ENCODE measurements at regions not wholly inside any gene's neighbourhood (a gene's known extent, or its start where the extent isn't known, plus 50 kb on each side); places are given as distances from the start of the nearest gene placed in this dataset.

GRCh38 chr1:237983496-237983895, 92.8 kb upstream of the ZP4 start:
- 64 to 80% (median 71%) methylated on average over 2 of the region's 2 CpGs for WGBS, 4 donors
- Histone ChIP-seq H3K9me3 (replicated peaks in 1 of 3) (no peaks in the 10 kb centered on the region), H3K4me3 (no peak overlapping the region), H3K4me1 (replicated peaks in 1 of 2) (no peaks in the 10 kb centered on the region), H3K36me3 (replicated peaks in 1 of 2) (no peaks in the 10 kb centered on the region), H3K27me3 (no peaks in the 10 kb centered on the region), H3K27ac (no peak overlapping the region)
- no peak for TF ChIP-seq POLR2A (IDR thresholded peaks at IDR 0.05)
- no peak for TF ChIP-seq CTCF (IDR thresholded peaks at IDR 0.05)
- DNase-seq: no peak
- intact Hi-C loops (cut with DNase I): no loop called here

- DNase-seq: no peak
- no peak overlapping the region for H3K4me3 ChIP-seq
- 61 to 81% (median 65%) methylated on average over 3 of the region's 3 CpGs for WGBS, 4 donors
- H3K27ac ChIP-seq: no peak overlapping the region
- H3K4me1 ChIP-seq (replicated peaks in 1 of 2): no peaks in the 10 kb centered on the region
- no peaks in the 10 kb centered on the region for H3K27me3 ChIP-seq
- no peaks in the 10 kb centered on the region for H3K9me3 ChIP-seq (replicated peaks in 1 of 3)
- H3K36me3 ChIP-seq (replicated peaks in 1 of 2): no peaks in the 10 kb centered on the region
- TF ChIP-seq CTCF (IDR thresholded peaks at IDR 0.05): no peak
- intact Hi-C loops (cut with DNase I): no loop called here
Measured at GRCh38 chr1:237981223-237981622, 90.5 kb upstream of the ZP4 start.

- no peaks in the 10 kb centered on the region for H3K27me3 ChIP-seq
- DNase-seq: no peak
- H3K4me1 ChIP-seq (replicated peaks in 1 of 2): no peaks in the 10 kb centered on the region
- WGBS, 4 donors: 33 to 50% (median 42%) methylated on average over 1 of the region's 1 CpG
- no peak overlapping the region for H3K27ac ChIP-seq
- no peaks in the 10 kb centered on the region for H3K9me3 ChIP-seq (replicated peaks in 1 of 3)
- no peaks in the 10 kb centered on the region for H3K36me3 ChIP-seq (replicated peaks in 1 of 2)
- TF ChIP-seq CTCF (IDR thresholded peaks at IDR 0.05): no peak
- TF ChIP-seq POLR2A (IDR thresholded peaks at IDR 0.05): no peak
- intact Hi-C loops (cut with DNase I): no loop called here
- H3K4me3 ChIP-seq: no peak overlapping the region
Measured at GRCh38 chr1:237976331-237976730, 85.6 kb upstream of the ZP4 start.

- 30 to 57% (median 44%) methylated on average over 1 of the region's 1 CpG for WGBS, 4 donors
- intact Hi-C loops (cut with DNase I): no loop called here
- Histone ChIP-seq H3K27me3 (no peaks in the 10 kb centered on the region), H3K27ac (no peak overlapping the region), H3K4me1 (replicated peaks in 1 of 2) (no peaks in the 10 kb centered on the region), H3K4me3 (no peak overlapping the region), H3K36me3 (replicated peaks in 1 of 2) (no peaks in the 10 kb centered on the region), H3K9me3 (replicated peaks in 1 of 3) (no peaks in the 10 kb centered on the region)
- no peak for DNase-seq
- no peak for TF ChIP-seq POLR2A (IDR thresholded peaks at IDR 0.05)
- no peak for TF ChIP-seq CTCF (IDR thresholded peaks at IDR 0.05)
Measured at GRCh38 chr1:237975903-237976302, 85.2 kb upstream of the ZP4 start.

Measured in adrenal gland (tissue), 9 donors.